HepG2 (cell line): ENCODE measurements at regions not wholly inside any gene's neighbourhood (a gene's known extent, or its start where the extent isn't known, plus 50 kb on each side); places are given as distances from the start of the nearest gene placed in this dataset.
A peak's percentile ranks its signal among the peaks of the same experiment; 100 is the strongest.

Experiments
- ATAC-seq: fragments of 200-7000 bp; cut with Tn5 transposase; 3 replicates; pipeline ENCODE4 v1.9.1; 2020; ENCODE audit warnings: mild to moderate bottlenecking, moderate library complexity
- BruUV-seq: library from RNA; stranded (reverse); fragments of 400-500 nt; replicated peaks from 2 replicates; lab custom pipeline; 2021; lab: Mats Ljungman, UMichigan
- CTCF ChIA-PET: fragments of 300-600 bp; formaldehyde crosslinking; extraction: SDS; loops from one replicate; lab custom pipeline; 2021; ENCODE audit warnings: low total read pairs, inconsistent platforms, low intra/inter-chr PET ratio; lab: Yijun Ruan, JAX
- POLR2A ChIA-PET: fragments of 350-600 bp; sonication (Branson Sonifier 250); formaldehyde crosslinking; loops from one replicate; lab custom pipeline; 2020; ENCODE audit warnings: antibody characterized with exemption, inconsistent platforms; lab: Yijun Ruan, JAX
- DNase-seq: peaks from one replicate; pipeline ENCODE4 v3.0.0-alpha.2; 2015; ENCODE audit warnings: low spot score
- FAIRE-seq: peaks from 3 replicates; lab custom pipeline; 2011; peaks lifted over from hg19 to GRCh38; lab: Jason Lieb, UNC
- H2AFZ ChIP-seq: one replicate; pipeline ENCODE4 v1.6.1; 2011; ENCODE audit warnings: low read length, inconsistent platforms
- H3K27ac ChIP-seq: fragments of 300-600 bp; 3 replicates; pipeline ENCODE4 v1.8.0; 2011; ENCODE audit warnings: mixed run types, mild to moderate bottlenecking, mixed read lengths, low read length, inconsistent platforms; ENCODE audit not compliant: insufficient read depth; ENCODE audit errors: extremely low read length
- H3K27me3 ChIP-seq, 2 experiments: fragments of 200-600 bp in 1 of 2; 2 replicates in 1 of 2; 3 replicates in 1 of 2; pipeline versions ENCODE4 v1.6.0 to v1.8.0; 2011; ENCODE audit warnings: low read length in 2 of 2, mild to moderate bottlenecking in 2 of 2, moderate library complexity in 2 of 2, inconsistent platforms in 1 of 2; ENCODE audit not compliant: insufficient read depth in 2 of 2, control insufficient read depth in 1 of 2
- H3K36me3 ChIP-seq, 2 experiments: fragments of 200-600 bp in 1 of 2; replicated peaks in 1 of 2; 2 replicates in 1 of 2; 3 replicates in 1 of 2; pipeline versions ENCODE4 v1.5.1 to v1.8.0; 2011; ENCODE audit warnings: low read length in 2 of 2, inconsistent platforms in 1 of 2; ENCODE audit not compliant: insufficient read depth in 2 of 2, control insufficient read depth in 1 of 2
- H3K4me1 ChIP-seq: 2 replicates; pipeline ENCODE4 v1.5.1; 2012; ENCODE audit warnings: low read length, inconsistent platforms; ENCODE audit not compliant: insufficient read depth
- H3K4me2 ChIP-seq: 2 replicates; pipeline ENCODE4 v1.6.0; 2011; ENCODE audit warnings: low read depth, low read length, inconsistent platforms
- H3K4me3 ChIP-seq, 3 experiments: fragments of 200-600 bp in 1 of 3; sonication (generic), shearing (Covaris generic) in 1 of 3; replicated peaks in 1 of 3; 2 replicates each; pipeline ENCODE4 v1.5.1; 2011 to 2016; ENCODE audit warnings: low read length in 3 of 3, inconsistent platforms in 2 of 3, low read depth in 2 of 3, mild to moderate bottlenecking in 2 of 3, control low read depth in 1 of 3, mixed read lengths in 1 of 3; ENCODE audit not compliant: insufficient read depth in 1 of 3
- H3K79me2 ChIP-seq: one replicate; pipeline ENCODE4 v1.6.1; 2011; ENCODE audit warnings: low read length, inconsistent platforms; ENCODE audit not compliant: insufficient read depth
- H3K9ac ChIP-seq: 2 replicates; pipeline ENCODE4 v1.6.0; 2011; ENCODE audit warnings: mild to moderate bottlenecking, low read depth, low read length, inconsistent platforms; ENCODE audit not compliant: insufficient read depth
- H3K9me3 ChIP-seq: 2 replicates; pipeline ENCODE4 v1.5.1; 2012; ENCODE audit warnings: mild to moderate bottlenecking, low read length
- H4K20me1 ChIP-seq: 2 replicates; pipeline ENCODE4 v1.6.0; 2011; ENCODE audit warnings: inconsistent platforms, mild to moderate bottlenecking, low read length, moderate library complexity; ENCODE audit not compliant: insufficient read depth
- HOXA7 ChIP-seq: sonication (generic); formaldehyde crosslinking; IDR thresholded peaks from 2 replicates; pipeline ENCODE4 v1.8.1; 2022; ENCODE audit warnings: mild to moderate bottlenecking, missing genetic modification reagents, moderate library complexity
- IKZF4 ChIP-seq: sonication (generic); formaldehyde crosslinking; IDR thresholded peaks from 2 replicates; pipeline ENCODE4 v1.5.1; 2020; ENCODE audit warnings: borderline replicate concordance, mild to moderate bottlenecking, low read depth, missing genetic modification reagents; ENCODE audit errors: not compliant biosample characterization
- MXI1 ChIP-seq: IDR thresholded peaks from 3 replicates; pipeline ENCODE4 v1.6.1; 2012; ENCODE audit warnings: low read depth, low read length, inconsistent platforms, borderline replicate concordance
- TBP ChIP-seq: sonication (generic); formaldehyde crosslinking; IDR thresholded peaks from 2 replicates; pipeline ENCODE4 v1.5.0; 2020; ENCODE audit warnings: missing genetic modification reagents
- TFE3 ChIP-seq: IDR thresholded peaks from 2 replicates; pipeline ENCODE4 v1.6.1; 2016
- ZIK1 ChIP-seq: sonication (generic); formaldehyde crosslinking; IDR thresholded peaks from 2 replicates; pipeline ENCODE4 v1.5.0; 2020; ENCODE audit warnings: mild to moderate bottlenecking, low read depth, missing genetic modification reagents, borderline replicate concordance
- ZNF570 ChIP-seq: sonication (generic); formaldehyde crosslinking; IDR thresholded peaks from 2 replicates; pipeline ENCODE4 v1.4.0; 2020; ENCODE audit warnings: mild to moderate bottlenecking, missing genetic modification reagents, borderline replicate concordance
- ZNF644 ChIP-seq: IDR thresholded peaks from 2 replicates; pipeline ENCODE4 v1.6.1; 2016; ENCODE audit warnings: low read depth
- ZUFSP ChIP-seq: sonication (generic); formaldehyde crosslinking; IDR thresholded peaks from 2 replicates; pipeline ENCODE4 v1.9.0; 2021; ENCODE audit warnings: missing genetic modification reagents, mild to moderate bottlenecking, borderline replicate concordance
- WGBS: methylation state at CpG from one replicate; pipeline ENCODE4 v1.1.6; 2017; ENCODE audit warnings: low lambda C conversion rate; 5-methylcytosine and 5-hydroxymethylcytosine counted together
- in situ Hi-C: cut with HindIII; loops from 2 replicates; pipeline ENCODE4 v1.10.0; 2017; ENCODE audit warnings: low pct_unique_long_range_greater_than_20kb; ENCODE audit not compliant: extremely low pct_ligation_motif_present
- intact Hi-C: fragments of 100-400 bp; cut with micrococcal nuclease; formaldehyde crosslinking; loops from one replicate; pipeline ENCODE4 v1.10.0; 2022; ENCODE audit not compliant: unreplicated experiment
- TF ChIP-seq, protein P1 (sequence below): IDR thresholded peaks from 2 replicates; pipeline ENCODE4 v1.4.0; 2020; ENCODE audit warnings: mild to moderate bottlenecking, missing genetic modification reagents

GRCh38 chr5:91280362-91281269, 102.5 kb downstream of the ARRDC3 start (continued):
- TF ChIP-seq IKZF4 (CRISPR knock-in tag), result no peak
- no peak for TF ChIP-seq ZNF644 (CRISPR knock-in tag)

- 41% methylated on average over 3 of the region's 3 CpGs for WGBS
- H3K27ac ChIP-seq, result no peak overlapping the region
- H4K20me1 ChIP-seq, result no peaks in the 10 kb centered on the region
- H3K27me3 ChIP-seq, result no peaks in the 10 kb centered on the region
- CTCF ChIA-PET, result no interaction called here
- no peak overlapping the region for H3K9ac ChIP-seq
- no peak overlapping the region; the same call in 1 of the 2 replicates for H3K4me2 ChIP-seq
- intact Hi-C loops (no loop called here), in situ Hi-C loops (no loop called here)
- no peaks in the 10 kb centered on the region for H3K79me2 ChIP-seq
- H3K36me3 ChIP-seq, result no peaks in the 10 kb centered on the region
- FAIRE-seq (no peak), ATAC-seq (no peak), DNase-seq (no peak)
- H2AFZ ChIP-seq, result no peak overlapping the region
- no peak overlapping the region for H3K4me3 ChIP-seq
- H3K9me3 ChIP-seq, result no peaks in the 10 kb centered on the region
- POLR2A ChIA-PET, result no interaction called here
- BruUV-seq, result no TSS peak
- H3K4me1 ChIP-seq, result peaks cover 37% of the 10 kb centered on the region
- TF ChIP-seq ZNF570 (CRISPR knock-in tag), result no peak
- TF ChIP-seq MXI1, result no peak
- TF ChIP-seq, protein P1, sequence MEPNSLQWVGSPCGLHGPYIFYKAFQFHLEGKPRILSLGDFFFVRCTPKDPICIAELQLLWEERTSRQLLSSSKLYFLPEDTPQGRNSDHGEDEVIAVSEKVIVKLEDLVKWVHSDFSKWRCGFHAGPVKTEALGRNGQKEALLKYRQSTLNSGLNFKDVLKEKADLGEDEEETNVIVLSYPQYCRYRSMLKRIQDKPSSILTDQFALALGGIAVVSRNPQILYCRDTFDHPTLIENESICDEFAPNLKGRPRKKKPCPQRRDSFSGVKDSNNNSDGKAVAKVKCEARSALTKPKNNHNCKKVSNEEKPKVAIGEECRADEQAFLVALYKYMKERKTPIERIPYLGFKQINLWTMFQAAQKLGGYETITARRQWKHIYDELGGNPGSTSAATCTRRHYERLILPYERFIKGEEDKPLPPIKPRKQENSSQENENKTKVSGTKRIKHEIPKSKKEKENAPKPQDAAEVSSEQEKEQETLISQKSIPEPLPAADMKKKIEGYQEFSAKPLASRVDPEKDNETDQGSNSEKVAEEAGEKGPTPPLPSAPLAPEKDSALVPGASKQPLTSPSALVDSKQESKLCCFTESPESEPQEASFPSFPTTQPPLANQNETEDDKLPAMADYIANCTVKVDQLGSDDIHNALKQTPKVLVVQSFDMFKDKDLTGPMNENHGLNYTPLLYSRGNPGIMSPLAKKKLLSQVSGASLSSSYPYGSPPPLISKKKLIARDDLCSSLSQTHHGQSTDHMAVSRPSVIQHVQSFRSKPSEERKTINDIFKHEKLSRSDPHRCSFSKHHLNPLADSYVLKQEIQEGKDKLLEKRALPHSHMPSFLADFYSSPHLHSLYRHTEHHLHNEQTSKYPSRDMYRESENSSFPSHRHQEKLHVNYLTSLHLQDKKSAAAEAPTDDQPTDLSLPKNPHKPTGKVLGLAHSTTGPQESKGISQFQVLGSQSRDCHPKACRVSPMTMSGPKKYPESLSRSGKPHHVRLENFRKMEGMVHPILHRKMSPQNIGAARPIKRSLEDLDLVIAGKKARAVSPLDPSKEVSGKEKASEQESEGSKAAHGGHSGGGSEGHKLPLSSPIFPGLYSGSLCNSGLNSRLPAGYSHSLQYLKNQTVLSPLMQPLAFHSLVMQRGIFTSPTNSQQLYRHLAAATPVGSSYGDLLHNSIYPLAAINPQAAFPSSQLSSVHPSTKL (CRISPR knock-in tag), result 0 out of 2 replicates have a peak, but pooled peaks have one; percentile 9
- TF ChIP-seq TBP (CRISPR knock-in tag), result no peak
- TF ChIP-seq ZIK1 (CRISPR knock-in tag), result no peak
- TF ChIP-seq ZUFSP (CRISPR knock-in tag), result no peak
- no peak for TF ChIP-seq TFE3 (CRISPR knock-in tag)
- TF ChIP-seq HOXA7, result no peak
These were observed 105.3 kb downstream of the ARRDC3 start for GRCh38 chr5:91277840-91278239.
